GM04504 (cell line): ENCODE measurements at regions not wholly inside any gene's neighbourhood (a gene's known extent, or its start where the extent isn't known, plus 50 kb on each side); places are given as distances from the start of the nearest gene placed in this dataset.

Experiments
- DNase-seq: peaks from one replicate; pipeline ENCODE4 v3.0.0-alpha.2; 2012; ENCODE audit warnings: low read depth

- DNase-seq, result no peak
Measured at GRCh38 chr3:73697020-73697419, 72.3 kb upstream of the PDZRN3 start.

- no peak for DNase-seq
Measured at GRCh38 chr3:73695841-73696240, 71.1 kb upstream of the PDZRN3 start.

DNA sequence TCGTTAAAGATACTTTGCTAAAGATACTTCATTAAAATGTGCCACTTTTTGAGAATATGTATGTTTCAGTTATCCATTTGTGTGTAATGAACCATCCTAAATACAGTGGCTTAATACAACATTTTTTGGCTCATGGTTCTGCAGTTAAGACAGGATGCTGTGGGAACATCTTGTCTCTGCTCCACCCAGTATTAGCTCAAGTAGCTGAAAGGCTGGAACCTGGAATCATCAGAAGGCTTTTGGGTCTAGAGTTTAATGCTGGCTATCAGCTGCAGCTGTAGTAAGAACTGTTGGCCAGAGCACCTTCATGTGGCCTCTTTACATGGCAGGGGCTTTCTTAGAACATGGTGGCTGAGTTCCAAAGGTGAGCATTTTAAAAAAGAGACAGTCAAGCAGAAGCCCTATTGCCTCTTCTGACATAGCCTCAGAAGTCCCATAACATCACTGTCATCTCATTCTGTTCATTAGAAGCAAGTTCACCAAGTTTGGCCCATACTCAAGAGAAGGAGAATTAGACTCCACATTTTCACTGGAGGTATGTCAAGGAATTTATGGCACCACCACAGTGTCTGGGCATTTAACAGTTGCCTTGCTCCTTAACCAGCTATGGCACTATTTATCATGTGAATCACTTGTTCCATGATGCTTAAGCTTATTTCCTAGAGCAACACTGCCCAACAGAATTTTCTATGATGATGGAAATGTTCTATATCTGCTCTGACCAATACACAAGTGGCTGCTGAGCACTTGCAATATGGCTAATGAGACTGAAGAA is 70.4 kb upstream of the PDZRN3 start:
- DNase-seq, result no peak

DNA sequence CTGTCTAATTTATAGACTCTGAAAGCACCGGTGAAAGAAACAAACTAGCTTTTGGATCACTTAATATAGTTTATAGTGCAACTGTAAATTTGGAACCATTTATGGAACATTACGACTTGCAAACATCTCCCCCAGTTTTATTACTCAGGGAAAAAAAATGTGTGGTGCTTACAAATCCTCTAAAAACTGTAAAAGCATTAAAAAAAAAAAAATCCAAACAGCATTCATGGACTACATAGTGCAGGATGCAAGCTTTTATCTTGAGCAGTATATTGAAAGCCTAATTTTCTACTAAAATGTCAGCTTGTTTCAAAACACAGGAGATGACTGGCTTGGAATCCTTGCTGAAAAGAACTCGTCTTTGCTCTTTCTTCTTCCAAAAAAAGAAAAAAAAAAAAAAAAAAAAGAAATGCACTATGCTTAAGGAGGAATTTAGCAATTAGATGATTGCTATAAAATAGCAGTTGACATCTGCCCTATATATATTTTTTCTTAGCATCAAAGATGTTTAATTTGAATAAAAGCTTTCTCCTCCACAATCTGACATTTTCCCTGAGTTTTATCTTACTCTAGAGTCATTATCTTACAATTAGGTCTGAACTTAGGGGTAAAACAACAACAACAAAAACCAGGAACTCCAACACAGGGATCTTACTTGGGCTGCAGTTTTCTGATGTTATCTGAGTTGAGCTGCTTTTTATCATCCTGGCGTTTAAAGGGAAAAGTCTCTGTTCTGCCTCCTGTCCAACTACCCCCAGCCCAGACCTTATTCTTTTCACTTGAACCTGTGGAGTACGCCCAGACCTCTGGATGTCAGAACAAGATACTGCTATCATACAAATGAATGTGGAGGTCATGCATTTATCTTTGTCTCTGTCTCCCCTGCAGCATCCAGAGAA is 62.6 kb upstream of the PDZRN3 start:
- no peak for DNase-seq

GRCh38 chr3:73685061-73685460 is 60.3 kb upstream of the PDZRN3 start:
- no peak for DNase-seq

GRCh38 chr3:73683706-73684105 is 59.0 kb upstream of the PDZRN3 start:
- no peak for DNase-seq

- DNase-seq, result no peak
Measured at GRCh38 chr3:73681610-73682009, 56.9 kb upstream of the PDZRN3 start.

- no peak for DNase-seq
Measured at GRCh38 chr3:73681198-73681597, 56.5 kb upstream of the PDZRN3 start.

DNA sequence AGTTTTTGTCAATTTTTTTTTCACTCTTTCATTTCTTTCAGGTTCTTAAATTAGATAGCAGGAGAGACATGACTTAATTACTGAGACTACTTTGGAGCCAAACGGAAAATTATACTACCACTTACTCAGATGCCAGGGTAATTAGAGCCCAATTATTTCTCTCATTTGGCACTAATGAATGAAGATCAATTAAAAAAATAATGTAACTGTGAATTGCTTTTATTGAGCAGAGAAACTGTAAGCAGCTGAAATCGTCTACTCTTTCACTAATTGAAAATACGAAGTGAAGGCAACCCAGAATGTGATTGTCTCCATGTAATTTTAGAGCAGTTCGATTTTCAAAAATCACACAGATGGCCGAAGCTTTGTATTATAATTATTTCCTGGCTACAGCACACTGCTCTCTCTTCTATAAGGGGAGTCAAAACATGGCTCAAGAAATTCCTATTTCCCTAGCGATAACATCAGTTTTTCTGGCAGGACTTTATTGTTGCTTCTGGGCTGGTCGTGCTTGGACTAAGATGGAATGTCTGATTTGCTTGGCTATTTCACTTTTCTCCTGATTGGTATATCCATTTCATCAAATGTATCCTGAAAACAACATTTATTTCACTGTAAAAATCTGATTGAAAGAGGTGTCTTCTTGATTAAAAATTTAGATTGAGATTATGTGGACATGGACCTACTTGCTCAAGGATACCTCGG is 55.8 kb upstream of the PDZRN3 start:
- DNase-seq, result no peak

DNA sequence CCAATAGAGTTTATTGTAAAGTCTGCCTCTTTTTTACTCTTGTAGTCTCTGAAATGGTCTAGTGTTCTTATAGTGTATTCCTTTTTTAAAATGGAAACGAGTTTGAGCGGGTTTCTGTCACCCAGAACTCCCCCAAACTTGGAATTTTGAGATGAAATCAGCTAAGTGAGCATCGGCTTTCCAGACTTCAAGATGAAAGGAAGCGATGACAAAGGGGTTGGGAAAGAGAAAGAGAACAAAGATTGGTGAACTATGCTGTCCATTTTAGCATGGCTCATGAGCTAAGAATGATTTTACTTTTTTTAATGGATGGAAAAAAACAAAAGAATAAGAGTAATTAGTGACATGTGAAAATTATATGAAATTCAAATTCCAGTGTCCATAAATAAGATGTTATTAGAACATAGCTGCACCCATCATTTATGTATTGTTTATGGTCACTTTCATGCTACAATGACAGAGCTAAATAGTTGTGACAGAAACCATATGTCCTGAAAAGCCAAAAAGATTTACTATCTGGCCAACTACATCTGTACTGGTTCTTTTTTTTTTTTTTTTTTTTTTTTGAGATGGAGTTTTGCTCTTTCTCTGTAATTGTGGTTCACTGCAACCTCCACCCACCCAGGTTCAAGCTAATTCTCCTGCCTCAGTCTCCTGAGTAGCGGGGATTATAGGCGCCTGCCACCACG is 52.7 kb upstream of the PDZRN3 start:
- DNase-seq, result no peak
